Memory B cell (primary cell): ENCODE measurements at regions not wholly inside any gene's neighbourhood (a gene's known extent, or its start where the extent isn't known, plus 50 kb on each side); places are given as distances from the start of the nearest gene placed in this dataset.

Experiments
- ATAC-seq: fragments of 150-1000 bp; cut with Tn5 transposase; 2 replicates; pipeline ENCODE4 v1.10.0; 2021; ENCODE audit warnings: low read depth, mild to moderate bottlenecking, moderate library complexity
- DNase-seq, 2 donors: peaks; one replicate each; pipeline ENCODE4 v3.0.0; 2022; ENCODE audit warnings: low spot score in 2 of 2
- H3K27ac Mint-ChIP-seq: one replicate; pipeline ENCODE4 v1.8.0; 2022; ENCODE audit warnings: mild to moderate bottlenecking, moderate library complexity, mixed read lengths
- H3K27me3 Mint-ChIP-seq: one replicate; pipeline ENCODE4 v1.8.0; 2022; ENCODE audit warnings: mixed read lengths
- H3K36me3 Mint-ChIP-seq: one replicate; pipeline ENCODE4 v1.8.0; 2022; ENCODE audit warnings: mild to moderate bottlenecking, mixed read lengths
- H3K4me1 Mint-ChIP-seq: one replicate; pipeline ENCODE4 v1.8.0; 2022; ENCODE audit warnings: mixed read lengths
- H3K4me3 Mint-ChIP-seq: one replicate; pipeline ENCODE4 v1.8.0; 2022; ENCODE audit warnings: mild to moderate bottlenecking, moderate library complexity, mixed read lengths
- H3K9me3 Mint-ChIP-seq: one replicate; pipeline ENCODE4 v1.8.0; 2022; ENCODE audit warnings: mixed read lengths

DNA sequence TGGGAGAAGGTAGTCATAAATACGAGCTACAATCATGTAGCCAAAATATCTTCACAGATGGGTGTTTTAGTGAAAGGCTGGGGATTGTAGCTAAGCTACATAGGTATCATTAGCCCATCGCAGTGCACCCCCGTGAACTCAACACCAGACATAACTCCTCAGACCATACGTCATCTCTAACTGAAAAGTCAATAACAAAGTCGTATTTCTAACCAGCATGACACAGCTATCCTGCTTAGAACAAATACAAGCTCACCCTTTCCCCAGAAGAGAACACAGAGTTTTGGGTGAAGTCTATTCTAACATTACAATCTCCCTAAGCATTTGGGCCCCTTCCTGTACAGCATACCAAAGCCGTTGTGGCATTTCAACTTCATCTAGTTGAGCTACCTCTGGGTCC, 636.6 kb upstream of the DPP6 start:
- H3K9me3 Mint-ChIP-seq, result peaks cover 6% of the 10 kb centered on the region
- no peaks in the 10 kb centered on the region for H3K4me1 Mint-ChIP-seq
- H3K27ac Mint-ChIP-seq, result no peak overlapping the region
- no peaks in the 10 kb centered on the region for H3K36me3 Mint-ChIP-seq
- no peaks in the 10 kb centered on the region for H3K27me3 Mint-ChIP-seq
- H3K4me3 Mint-ChIP-seq, result no peak overlapping the region
- DNase-seq, result no peak
- ATAC-seq, result no peak

DNA sequence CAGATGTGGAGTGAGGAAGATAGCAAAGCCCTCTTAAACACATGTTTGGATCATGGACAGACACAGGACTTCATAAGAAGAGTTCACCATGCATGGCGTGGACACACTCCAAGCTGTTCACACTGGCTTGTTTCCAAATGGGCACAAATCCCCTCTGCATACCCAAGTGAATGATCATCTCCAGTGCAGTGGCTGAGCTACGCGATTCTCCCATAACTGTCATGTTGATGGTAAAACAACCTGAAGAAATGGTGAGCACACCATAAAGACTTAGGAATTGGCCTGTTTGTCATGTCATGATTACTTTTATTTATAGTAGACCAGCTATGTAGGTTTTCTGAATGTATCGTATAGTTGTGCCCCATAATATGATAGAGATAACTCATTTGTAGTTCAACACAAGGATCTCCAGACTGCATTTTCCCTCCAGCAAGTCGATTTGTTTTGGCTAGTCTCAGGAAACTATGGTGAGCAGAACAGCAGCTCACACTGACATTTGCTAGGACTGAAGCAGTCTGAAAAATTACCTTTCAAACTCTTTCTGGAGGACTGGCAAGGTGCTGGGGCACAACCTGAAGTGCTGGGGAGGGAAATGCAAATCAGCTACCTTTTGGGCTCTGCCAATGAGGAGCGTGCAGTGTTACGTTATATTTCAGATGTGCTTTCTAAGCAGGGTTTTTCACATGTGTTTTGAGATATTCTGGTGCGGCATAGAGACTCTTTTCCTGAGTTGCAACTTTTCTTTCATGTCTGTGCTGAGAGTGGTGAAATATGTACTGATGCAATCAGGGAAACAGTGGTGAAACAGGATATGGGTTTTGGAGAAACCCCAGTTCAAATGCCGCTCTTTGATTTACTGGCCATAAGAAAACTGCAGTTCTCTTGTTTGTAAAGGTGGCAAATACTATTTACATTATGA, 629.6 kb upstream of the DPP6 start:
- no peak for DNase-seq
- Mint-ChIP-seq H3K27me3 (no peaks in the 10 kb centered on the region), H3K36me3 (no peaks in the 10 kb centered on the region), H3K27ac (no peak overlapping the region), H3K4me3 (no peak overlapping the region), H3K4me1 (no peaks in the 10 kb centered on the region), H3K9me3 (peaks cover 2% of the 10 kb centered on the region)
- no peak for ATAC-seq

DNA sequence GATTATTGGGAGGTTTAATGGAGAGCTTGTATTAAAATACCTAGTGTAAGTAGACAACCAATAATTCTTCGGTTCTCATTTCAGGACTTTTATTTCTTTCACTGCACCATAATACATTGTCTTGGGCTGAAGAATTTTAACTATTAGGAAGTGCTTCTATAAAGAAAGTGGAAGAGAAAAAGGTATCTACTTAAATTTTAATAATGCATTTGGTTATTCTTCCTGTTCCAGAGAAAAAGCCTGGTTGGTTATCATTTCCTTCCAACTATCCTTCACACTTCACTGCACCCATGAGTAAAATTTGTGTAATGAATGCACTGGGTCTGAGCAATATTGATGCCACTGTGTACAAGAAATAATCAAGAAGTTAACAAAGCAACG, 629.0 kb upstream of the DPP6 start:
- Mint-ChIP-seq H3K27ac (no peak overlapping the region), H3K4me3 (no peak overlapping the region)
- ATAC-seq, result no peak

DNA sequence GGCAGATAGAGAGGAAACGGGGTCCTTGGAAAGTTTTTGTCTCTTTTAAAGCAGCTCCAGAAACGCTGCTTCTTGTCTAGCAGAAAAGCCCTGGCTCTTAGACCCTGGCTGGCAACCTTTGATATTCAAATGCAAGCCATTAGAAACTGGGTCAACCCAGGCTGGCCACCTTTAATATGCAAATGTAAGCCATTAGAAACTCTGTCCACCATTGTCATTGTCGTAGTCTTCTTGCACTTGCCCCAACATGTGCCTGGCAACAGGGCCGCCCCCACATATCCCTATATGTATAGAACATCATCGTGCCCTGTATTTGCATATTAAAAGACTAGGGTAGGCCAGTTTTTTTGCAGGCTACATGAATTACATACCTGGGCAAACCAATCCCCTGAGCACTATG, 621.3 kb upstream of the DPP6 start:
- no peak overlapping the region for H3K4me3 Mint-ChIP-seq
- DNase-seq (no peak), ATAC-seq (no peak)
- H3K4me1 Mint-ChIP-seq, result no peaks in the 10 kb centered on the region
- no peak overlapping the region for H3K27ac Mint-ChIP-seq
- H3K27me3 Mint-ChIP-seq, result no peaks in the 10 kb centered on the region
- no peaks in the 10 kb centered on the region for H3K36me3 Mint-ChIP-seq
- H3K9me3 Mint-ChIP-seq, result peaks cover 3% of the 10 kb centered on the region

More for the DNA sequence above, 629.0 kb upstream of the DPP6 start:
- H3K27me3 Mint-ChIP-seq, result no peaks in the 10 kb centered on the region
- DNase-seq, result no peak
- no peaks in the 10 kb centered on the region for H3K36me3 Mint-ChIP-seq
- no peaks in the 10 kb centered on the region for H3K4me1 Mint-ChIP-seq
- H3K9me3 Mint-ChIP-seq, result peaks cover 2% of the 10 kb centered on the region

DNA sequence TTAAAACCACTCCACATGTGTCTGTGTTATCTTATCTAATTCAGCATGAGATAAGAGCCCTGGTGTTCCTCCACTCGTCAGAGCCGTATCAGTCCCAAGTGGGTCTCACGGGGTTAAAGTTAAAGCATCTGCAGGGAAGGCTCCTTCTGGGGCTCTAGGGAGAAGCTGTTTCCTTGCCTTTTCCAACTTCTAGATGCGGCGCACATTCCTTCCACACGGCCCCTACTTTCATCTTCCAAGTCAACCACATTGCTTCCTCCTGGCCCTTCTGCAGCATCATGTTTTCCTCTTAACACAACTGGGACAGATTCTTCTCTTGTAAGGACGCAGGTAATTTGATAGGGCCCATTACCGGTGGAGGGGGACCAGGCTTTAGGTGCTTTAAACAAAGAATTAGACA, 620.1 kb upstream of the DPP6 start:
- no peak for ATAC-seq

DNA sequence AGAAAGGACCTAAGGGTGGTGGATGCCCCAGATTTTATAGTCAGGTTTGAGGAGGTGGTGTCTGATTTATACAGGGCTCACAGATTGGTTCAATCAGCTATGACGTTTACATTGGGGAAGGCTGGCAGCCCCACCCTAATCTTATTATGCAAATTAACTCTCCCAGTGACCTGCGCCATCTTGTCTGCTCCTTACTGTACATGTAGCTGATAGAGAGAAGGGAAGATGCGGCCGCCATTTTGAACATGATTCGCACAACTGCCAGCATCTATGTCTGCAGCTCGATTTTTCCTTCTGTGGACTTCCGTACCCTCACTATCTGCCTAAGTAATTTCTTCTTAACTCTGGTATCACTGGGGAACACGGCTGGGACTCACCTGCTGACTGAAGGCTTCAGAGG, 619.0 kb upstream of the DPP6 start:
- Mint-ChIP-seq H3K36me3 (no peaks in the 10 kb centered on the region), H3K4me3 (no peak overlapping the region), H3K4me1 (no peaks in the 10 kb centered on the region), H3K27ac (no peak overlapping the region), H3K9me3 (peaks cover 7% of the 10 kb centered on the region), H3K27me3 (no peaks in the 10 kb centered on the region)
- ATAC-seq, result no peak
- DNase-seq, result no peak

More for the DNA sequence above, 620.1 kb upstream of the DPP6 start:
- Mint-ChIP-seq H3K9me3 (peaks cover 5% of the 10 kb centered on the region), H3K27me3 (no peaks in the 10 kb centered on the region), H3K36me3 (no peaks in the 10 kb centered on the region), H3K4me1 (no peaks in the 10 kb centered on the region), H3K4me3 (no peak overlapping the region), H3K27ac (no peak overlapping the region)
- no peak for DNase-seq

DNA sequence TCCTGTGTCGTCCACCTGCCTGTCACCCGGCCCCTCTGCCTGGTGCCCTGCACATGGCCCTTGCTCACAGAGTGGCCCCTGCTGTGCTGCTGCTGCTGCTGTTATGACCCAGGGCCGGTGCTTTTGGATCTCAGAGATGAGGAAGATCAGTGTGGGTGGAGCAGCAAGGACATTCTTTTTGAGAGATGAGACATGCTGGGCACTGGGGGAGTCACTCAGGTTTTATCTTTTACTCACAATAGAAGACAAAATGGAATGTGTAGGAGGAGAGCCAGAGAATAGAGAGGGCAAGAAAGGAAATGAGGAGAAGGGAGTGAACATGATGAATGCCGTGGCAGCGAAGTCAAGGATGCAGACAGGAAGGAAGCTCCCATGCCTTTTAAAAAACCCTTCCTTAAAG, 611.5 kb upstream of the DPP6 start:
- H3K4me1 Mint-ChIP-seq, result no peaks in the 10 kb centered on the region
- no peak overlapping the region for H3K27ac Mint-ChIP-seq
- ATAC-seq, result no peak
- peaks cover 5% of the 10 kb centered on the region for H3K9me3 Mint-ChIP-seq
- no peak overlapping the region for H3K4me3 Mint-ChIP-seq
- no peaks in the 10 kb centered on the region for H3K36me3 Mint-ChIP-seq
- no peak for DNase-seq
- H3K27me3 Mint-ChIP-seq, result peaks cover 2% of the 10 kb centered on the region

DNA sequence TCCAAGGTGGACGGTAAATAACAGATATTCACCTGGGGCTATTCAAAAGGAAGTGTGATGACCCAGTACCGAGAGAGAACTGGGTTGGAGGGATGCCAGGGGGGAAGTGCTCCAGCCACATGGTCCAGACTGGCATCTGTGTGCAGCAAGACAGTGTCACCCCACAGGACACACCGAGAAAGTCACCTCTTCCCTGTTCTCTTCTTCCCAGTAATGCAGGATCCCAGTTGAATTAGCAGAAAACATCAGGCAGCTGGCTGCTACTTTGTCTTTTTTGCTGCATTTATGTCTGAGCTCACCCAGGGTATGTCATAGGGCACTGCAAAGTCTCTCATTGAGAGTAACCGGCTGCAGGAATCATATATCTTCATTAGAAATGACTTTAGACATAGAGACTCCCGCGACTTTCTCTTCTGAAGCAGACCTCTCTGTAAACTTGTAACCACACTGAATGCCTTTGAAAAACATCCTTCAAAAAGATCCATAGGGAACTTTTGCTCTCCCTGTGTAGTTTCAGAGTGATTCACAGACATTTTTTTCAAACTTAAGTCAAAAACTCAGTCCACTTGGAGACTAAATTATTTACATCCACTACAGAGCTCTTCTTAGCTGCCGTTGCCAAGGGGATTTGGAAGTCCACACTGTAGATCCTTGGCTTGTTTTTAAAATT, 609.0 kb upstream of the DPP6 start:
- Mint-ChIP-seq H3K27me3 (peaks cover 2% of the 10 kb centered on the region), H3K4me1 (no peaks in the 10 kb centered on the region), H3K4me3 (no peak overlapping the region), H3K27ac (no peak overlapping the region), H3K36me3 (no peaks in the 10 kb centered on the region), H3K9me3 (no peaks in the 10 kb centered on the region)
- ATAC-seq, result no peak
- DNase-seq, result no peak

DNA sequence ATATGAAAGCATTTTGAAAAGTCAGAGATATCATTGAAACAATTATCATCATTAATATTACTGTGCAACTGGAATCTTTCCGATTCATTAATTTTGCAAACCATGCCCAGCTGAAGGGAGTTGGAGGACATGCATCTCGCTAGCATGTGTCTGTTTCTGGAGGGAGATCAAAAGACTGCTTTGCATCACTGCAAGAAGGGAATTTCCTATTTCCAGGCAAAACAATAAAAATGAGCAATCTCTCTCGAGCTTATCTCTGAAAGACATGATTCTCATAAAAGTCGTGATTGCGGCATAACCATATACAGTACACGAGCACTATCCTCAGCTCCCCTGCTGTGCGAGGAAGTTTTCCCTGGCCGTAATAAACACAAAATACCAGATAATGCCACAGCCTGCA, 607.6 kb upstream of the DPP6 start:
- no peaks in the 10 kb centered on the region for H3K4me1 Mint-ChIP-seq
- no peak for ATAC-seq
- peaks cover 2% of the 10 kb centered on the region for H3K27me3 Mint-ChIP-seq

DNA sequence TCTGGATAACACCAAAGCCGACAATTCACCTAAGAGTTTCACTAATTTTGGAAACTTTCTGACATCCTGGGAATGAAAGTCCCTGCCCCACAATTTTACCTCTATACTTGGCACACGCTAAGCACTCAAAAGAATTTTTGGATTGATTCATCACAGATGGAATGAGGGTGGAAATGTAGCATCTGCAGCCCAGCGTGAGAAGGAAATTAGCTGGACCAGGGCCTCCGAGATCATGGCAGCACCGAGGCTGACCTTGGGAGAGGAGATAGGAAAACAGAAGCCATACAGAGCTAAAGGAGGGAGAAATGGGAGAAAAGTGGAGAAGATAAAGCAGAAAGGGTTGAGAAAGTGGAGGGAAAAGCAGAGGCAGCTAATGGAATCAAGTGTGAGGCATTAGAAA, 606.6 kb upstream of the DPP6 start:
- H3K36me3 Mint-ChIP-seq, result no peaks in the 10 kb centered on the region
- peaks cover 2% of the 10 kb centered on the region for H3K27me3 Mint-ChIP-seq
- DNase-seq, result no peak
- ATAC-seq, result no peak
- H3K27ac Mint-ChIP-seq, result no peak overlapping the region
- H3K4me3 Mint-ChIP-seq, result no peak overlapping the region
- H3K9me3 Mint-ChIP-seq, result no peaks in the 10 kb centered on the region
- H3K4me1 Mint-ChIP-seq, result no peaks in the 10 kb centered on the region

More for the DNA sequence above, 607.6 kb upstream of the DPP6 start:
- no peak for DNase-seq
- Mint-ChIP-seq H3K36me3 (no peaks in the 10 kb centered on the region), H3K4me3 (no peak overlapping the region), H3K27ac (no peak overlapping the region), H3K9me3 (no peaks in the 10 kb centered on the region)

DNA sequence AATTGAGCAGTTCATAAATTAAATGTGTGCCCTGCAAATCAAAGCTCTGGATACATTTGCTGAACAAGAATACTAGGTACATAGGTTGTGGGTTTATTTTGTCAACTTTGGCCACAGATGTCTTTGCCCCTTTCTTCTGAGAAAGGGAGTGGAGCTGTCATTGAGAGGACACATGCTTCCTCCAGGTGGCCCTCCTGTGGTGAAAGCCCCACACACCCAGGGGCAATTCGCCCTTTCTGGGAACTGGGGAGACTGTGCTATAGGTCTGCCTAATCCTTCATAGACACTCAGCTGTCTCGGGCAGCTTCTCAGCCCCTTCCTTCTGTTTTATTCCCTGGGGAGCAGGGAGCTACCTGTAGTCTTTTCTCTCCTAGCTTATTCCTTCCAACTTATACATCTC, 605.7 kb upstream of the DPP6 start:
- ATAC-seq, result no peak
- no peak overlapping the region for H3K4me3 Mint-ChIP-seq
- DNase-seq, result no peak
- no peak overlapping the region for H3K27ac Mint-ChIP-seq
- H3K27me3 Mint-ChIP-seq, result no peaks in the 10 kb centered on the region
- H3K9me3 Mint-ChIP-seq, result peaks cover 4% of the 10 kb centered on the region
- no peaks in the 10 kb centered on the region for H3K4me1 Mint-ChIP-seq
- H3K36me3 Mint-ChIP-seq, result no peaks in the 10 kb centered on the region

DNA sequence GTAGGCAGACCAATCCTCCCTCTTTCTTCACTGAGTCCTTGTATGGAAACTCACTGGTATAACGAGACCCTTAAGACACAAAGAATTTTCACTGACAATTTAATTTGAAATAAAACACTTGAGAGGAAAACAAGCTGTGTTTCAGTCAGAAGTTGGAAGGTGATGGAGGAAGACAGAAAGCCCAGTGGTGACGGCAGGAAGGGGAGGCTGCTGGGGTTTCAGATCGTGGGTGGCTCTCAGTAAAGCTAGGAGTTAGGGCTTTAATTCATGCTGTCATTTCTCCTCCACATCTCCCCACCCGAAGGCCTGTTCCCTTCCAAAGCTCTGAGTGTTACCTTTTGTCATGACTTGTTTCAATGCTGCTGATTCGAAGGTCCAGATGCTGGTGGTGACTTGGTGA, 605.2 kb upstream of the DPP6 start:
- ATAC-seq (no peak), DNase-seq (no peak)
- no peaks in the 10 kb centered on the region for H3K4me1 Mint-ChIP-seq
- no peak overlapping the region for H3K27ac Mint-ChIP-seq
- H3K27me3 Mint-ChIP-seq, result no peaks in the 10 kb centered on the region
- no peaks in the 10 kb centered on the region for H3K36me3 Mint-ChIP-seq
- peaks cover 4% of the 10 kb centered on the region for H3K9me3 Mint-ChIP-seq
- no peak overlapping the region for H3K4me3 Mint-ChIP-seq

DNA sequence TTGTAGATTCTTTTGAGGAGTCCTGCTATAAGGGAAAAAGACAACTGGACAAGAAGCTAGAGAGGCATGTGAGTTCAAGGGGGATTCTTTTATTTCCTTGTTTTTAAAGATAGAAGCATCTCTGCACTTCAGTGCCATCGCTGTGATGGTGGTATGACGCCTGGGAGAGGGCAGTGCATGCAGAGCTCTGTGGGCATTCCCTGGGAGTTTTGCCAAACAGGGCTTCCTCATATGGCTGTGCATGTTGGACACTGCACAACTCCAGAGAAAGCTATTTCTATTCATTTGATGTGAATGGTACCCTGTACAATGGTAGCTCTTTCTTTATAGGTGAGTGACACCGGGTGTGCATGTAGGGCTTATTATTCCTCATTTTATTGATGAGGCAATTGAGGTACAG, 599.5 kb upstream of the DPP6 start:
- Mint-ChIP-seq H3K4me1 (no peaks in the 10 kb centered on the region), H3K27me3 (no peaks in the 10 kb centered on the region), H3K9me3 (peaks cover 8% of the 10 kb centered on the region), H3K4me3 (no peak overlapping the region), H3K36me3 (no peaks in the 10 kb centered on the region), H3K27ac (no peak overlapping the region)
- no peak for ATAC-seq
- DNase-seq, result no peak

DNA sequence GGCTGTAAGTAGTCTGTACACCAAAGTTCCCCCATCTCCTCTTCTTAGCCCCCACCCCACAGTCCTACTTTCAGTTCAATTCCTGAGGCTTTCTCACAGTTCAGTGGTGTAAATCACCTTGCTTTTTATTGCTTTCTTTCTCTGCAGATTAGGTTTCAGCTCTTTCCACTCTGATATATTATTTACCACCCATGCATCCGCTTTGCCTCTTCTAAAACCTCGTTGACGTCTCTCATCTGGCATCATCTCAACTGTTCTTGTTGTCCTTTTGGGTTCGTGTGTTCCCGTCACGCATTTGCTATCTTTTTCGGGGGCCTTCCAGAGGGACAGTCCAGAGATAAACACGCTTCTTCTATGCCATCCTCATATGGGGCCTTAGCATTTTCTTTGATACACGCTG, 597.9 kb upstream of the DPP6 start:
- Mint-ChIP-seq H3K27me3 (no peaks in the 10 kb centered on the region), H3K27ac (no peak overlapping the region), H3K4me3 (no peak overlapping the region), H3K9me3 (peaks cover 8% of the 10 kb centered on the region), H3K4me1 (no peaks in the 10 kb centered on the region), H3K36me3 (no peaks in the 10 kb centered on the region)
- DNase-seq (no peak), ATAC-seq (no peak)

DNA sequence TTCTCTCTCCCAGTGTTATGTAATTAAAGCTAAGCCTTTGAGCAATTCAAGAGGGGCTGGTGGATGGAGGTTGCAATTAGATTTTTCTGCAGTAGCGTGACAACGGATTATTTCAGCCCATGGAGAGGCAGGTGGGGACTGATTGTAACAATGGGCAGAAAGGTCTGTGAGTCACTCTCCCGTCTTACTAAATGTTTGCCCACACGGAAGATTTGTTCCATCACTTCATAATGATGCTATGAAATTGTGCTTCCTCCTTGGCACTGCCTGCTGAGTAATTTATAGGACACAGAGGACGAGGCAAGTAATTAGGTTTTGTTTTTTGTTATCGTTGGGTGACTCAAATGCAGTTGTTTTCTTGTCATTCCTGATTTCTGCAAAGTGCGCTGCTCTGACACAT, 594.5 kb upstream of the DPP6 start:
- no peak for DNase-seq
- no peaks in the 10 kb centered on the region for H3K4me1 Mint-ChIP-seq
- peaks cover 3% of the 10 kb centered on the region for H3K36me3 Mint-ChIP-seq
- no peaks in the 10 kb centered on the region for H3K27me3 Mint-ChIP-seq
- peaks cover 11% of the 10 kb centered on the region for H3K9me3 Mint-ChIP-seq
- no peak overlapping the region for H3K4me3 Mint-ChIP-seq
- H3K27ac Mint-ChIP-seq, result no peak overlapping the region
- ATAC-seq, result no peak
